ENCODE measurements at regions not wholly inside any gene's neighbourhood (a gene's known extent, or its start where the extent isn't known, plus 50 kb on each side); places are given as distances from the start of the nearest gene placed in this dataset.

- no peak overlapping the region for H3K4me3 ChIP-seq (ENCODE audit: low read depth in 1 of 3, low read length in 3 of 3)
- WGBS = 80% methylated on average over 6 of the region's 6 CpGs
- TF ChIP-seq, protein P1, sequence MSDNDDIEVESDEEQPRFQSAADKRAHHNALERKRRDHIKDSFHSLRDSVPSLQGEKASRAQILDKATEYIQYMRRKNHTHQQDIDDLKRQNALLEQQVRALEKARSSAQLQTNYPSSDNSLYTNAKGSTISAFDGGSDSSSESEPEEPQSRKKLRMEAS (IDR thresholded peaks at IDR 0.05) = no peak
- TF ChIP-seq SP1 (IDR thresholded peaks at IDR 0.05) (no peak), FOXA2 (IDR thresholded peaks at IDR 0.05) (no peak), HNF4G (IDR thresholded peaks at IDR 0.05) (no peak), NR2F2 (IDR thresholded peaks at IDR 0.05) (no peak), GABPA (IDR thresholded peaks at IDR 0.05 in 1 of 2, conservative IDR thresholded peaks at IDR 0.05 in 1 of 2) (no peak), RAD21 (IDR thresholded peaks at IDR 0.05) (no peak), FOXA1 (IDR thresholded peaks at IDR 0.05) (no peak), YY1 (IDR thresholded peaks at IDR 0.05) (no peak), REST (IDR thresholded peaks at IDR 0.05) (no peak), EGR1 (IDR thresholded peaks at IDR 0.05; ENCODE audit: low read depth in 2 of 2) (no peak), ZBTB33 (IDR thresholded peaks at IDR 0.05) (no peak), TAF1 (conservative IDR thresholded peaks at IDR 0.05) (no peak), JUND (IDR thresholded peaks at IDR 0.05) (no peak), RXRA (IDR thresholded peaks at IDR 0.05) (no peak), HNF4A (conservative IDR thresholded peaks at IDR 0.05) (no peak)
- TF ChIP-seq, protein P2, sequence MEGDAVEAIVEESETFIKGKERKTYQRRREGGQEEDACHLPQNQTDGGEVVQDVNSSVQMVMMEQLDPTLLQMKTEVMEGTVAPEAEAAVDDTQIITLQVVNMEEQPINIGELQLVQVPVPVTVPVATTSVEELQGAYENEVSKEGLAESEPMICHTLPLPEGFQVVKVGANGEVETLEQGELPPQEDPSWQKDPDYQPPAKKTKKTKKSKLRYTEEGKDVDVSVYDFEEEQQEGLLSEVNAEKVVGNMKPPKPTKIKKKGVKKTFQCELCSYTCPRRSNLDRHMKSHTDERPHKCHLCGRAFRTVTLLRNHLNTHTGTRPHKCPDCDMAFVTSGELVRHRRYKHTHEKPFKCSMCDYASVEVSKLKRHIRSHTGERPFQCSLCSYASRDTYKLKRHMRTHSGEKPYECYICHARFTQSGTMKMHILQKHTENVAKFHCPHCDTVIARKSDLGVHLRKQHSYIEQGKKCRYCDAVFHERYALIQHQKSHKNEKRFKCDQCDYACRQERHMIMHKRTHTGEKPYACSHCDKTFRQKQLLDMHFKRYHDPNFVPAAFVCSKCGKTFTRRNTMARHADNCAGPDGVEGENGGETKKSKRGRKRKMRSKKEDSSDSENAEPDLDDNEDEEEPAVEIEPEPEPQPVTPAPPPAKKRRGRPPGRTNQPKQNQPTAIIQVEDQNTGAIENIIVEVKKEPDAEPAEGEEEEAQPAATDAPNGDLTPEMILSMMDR (IDR thresholded peaks at IDR 0.05; ENCODE audit: low read depth, low read length, missing input control) = no peak
- TF ChIP-seq, protein P3, sequence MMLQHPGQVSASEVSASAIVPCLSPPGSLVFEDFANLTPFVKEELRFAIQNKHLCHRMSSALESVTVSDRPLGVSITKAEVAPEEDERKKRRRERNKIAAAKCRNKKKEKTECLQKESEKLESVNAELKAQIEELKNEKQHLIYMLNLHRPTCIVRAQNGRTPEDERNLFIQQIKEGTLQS (IDR thresholded peaks at IDR 0.05) = no peak
- H3K27ac ChIP-seq (ENCODE audit: low read depth in 1 of 2, low read length in 2 of 2) = no peak overlapping the region
- no peak overlapping the region for H3K9ac ChIP-seq (ENCODE audit: low read depth in 1 of 2, low read length in 2 of 2)
- no peaks in the 10 kb centered on the region for H3K9me3 ChIP-seq (ENCODE audit: control insufficient read depth in 4 of 4, low read length in 3 of 4)
- no peak for DNase-seq (ENCODE audit: low spot score)
- peaks cover 0 to 2% (median 0%) of the 10 kb centered on the region in 4 donors for H3K4me1 ChIP-seq (ENCODE audit: control insufficient read depth in 4 of 4, insufficient read depth in 4 of 4, low read length in 3 of 4)
- H3K27me3 ChIP-seq (ENCODE audit: control insufficient read depth in 4 of 4, insufficient read depth in 4 of 4, low read length in 3 of 4) = no peaks in the 10 kb centered on the region
- H3K36me3 ChIP-seq (ENCODE audit: control insufficient read depth in 4 of 4, insufficient read depth in 3 of 4, low read depth in 1 of 4, low read length in 3 of 4) = no peaks in the 10 kb centered on the region
Observed at GRCh38 chr7:47031786-47032535, 550.0 kb downstream of the TNS3 start.

Measured in liver (tissue), 8 donors.